ENCODE measurements at regions not wholly inside any gene's neighbourhood (a gene's known extent, or its start where the extent isn't known, plus 50 kb on each side); places are given as distances from the start of the nearest gene placed in this dataset.
"Not testable (repeated sequence)": the region's sequence is repeated elsewhere in the genome, so short reads cannot be mapped to it uniquely, and the experiment has no call there.

- WGBS: 63% methylated on average over 1 of the region's 1 CpG
Observed at GRCh38 chr3:86519819-86520218, 471.1 kb downstream of the VGLL3 start.

GRCh38 chr3:86481636-86482035 lies 509.3 kb downstream of the VGLL3 start:
- no peaks in the 10 kb centered on the region for H3K4me1 ChIP-seq (ENCODE audit: insufficient read depth)
- H3K27ac ChIP-seq (ENCODE audit: low read depth): no peak overlapping the region
- no peaks in the 10 kb centered on the region for H3K36me3 ChIP-seq (ENCODE audit: insufficient read depth)
- DNase-seq (ENCODE audit: extremely low spot score): no peak
- no peak overlapping the region for H3K4me3 ChIP-seq (ENCODE audit: low read depth, low read length)
- 96% methylated on average over 1 of the region's 1 CpG for WGBS

More at GRCh38 chr3:86519819-86520218, 471.1 kb downstream of the VGLL3 start:
- Histone ChIP-seq H3K36me3 (ENCODE audit: insufficient read depth) (no peaks in the 10 kb centered on the region), H3K27ac (ENCODE audit: low read depth) (no peak overlapping the region), H3K4me1 (ENCODE audit: insufficient read depth) (no peaks in the 10 kb centered on the region), H3K4me3 (ENCODE audit: low read depth, low read length) (no peak overlapping the region)
- DNase-seq (ENCODE audit: extremely low spot score): no peak

DNA sequence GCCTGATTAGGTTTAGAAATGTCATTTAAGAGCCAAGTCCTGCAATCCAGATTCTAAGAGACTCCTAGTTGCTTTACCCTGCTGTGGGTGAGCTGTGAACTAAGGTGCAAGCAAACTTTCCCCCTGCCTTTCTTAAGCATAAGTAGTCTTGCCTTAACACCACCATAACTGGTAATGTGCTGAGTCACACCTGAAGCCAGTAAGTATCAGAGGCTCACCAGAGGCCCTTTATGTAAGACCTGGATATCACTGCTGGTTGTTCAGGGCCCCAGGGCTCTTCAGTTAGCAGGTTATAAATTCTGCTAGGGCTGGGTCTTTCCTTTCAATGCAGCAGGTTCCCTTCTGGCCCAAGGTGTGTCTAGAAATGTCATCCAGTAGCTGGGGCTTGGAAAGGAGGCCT lies 509.9 kb downstream of the VGLL3 start:
- DNase-seq (ENCODE audit: extremely low spot score): no peak

DNA sequence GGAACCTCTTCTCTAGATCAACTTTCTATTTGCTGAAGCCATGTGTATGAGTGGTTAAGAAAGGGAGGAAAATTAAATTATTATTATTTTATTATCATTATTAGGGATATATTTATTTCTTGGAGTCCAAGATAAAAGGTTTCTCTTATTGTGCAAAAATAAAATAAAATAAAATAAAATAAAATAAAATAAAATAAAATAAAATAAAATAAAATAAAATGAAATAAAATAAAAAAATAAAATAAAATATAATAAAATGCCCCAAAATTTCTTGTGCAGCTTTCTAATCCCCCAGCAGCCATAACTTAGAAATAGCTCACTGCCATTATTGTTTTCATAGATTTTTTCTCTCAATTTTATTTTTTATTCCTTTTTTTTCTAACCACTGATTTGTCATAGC lies 526.8 kb downstream of the VGLL3 start:
- Histone ChIP-seq H3K36me3 (ENCODE audit: insufficient read depth) (no peaks in the 10 kb centered on the region), H3K4me1 (ENCODE audit: insufficient read depth) (no peaks in the 10 kb centered on the region), H3K4me3 (ENCODE audit: low read depth, low read length) (no peak overlapping the region), H3K27ac (ENCODE audit: low read depth) (no peak overlapping the region)
- no peak for DNase-seq (ENCODE audit: extremely low spot score)

More for the DNA sequence above, 509.9 kb downstream of the VGLL3 start:
- no peaks in the 10 kb centered on the region for H3K36me3 ChIP-seq (ENCODE audit: insufficient read depth)
- no peak overlapping the region for H3K27ac ChIP-seq (ENCODE audit: low read depth)
- H3K4me1 ChIP-seq (ENCODE audit: insufficient read depth): no peaks in the 10 kb centered on the region
- no peak overlapping the region for H3K4me3 ChIP-seq (ENCODE audit: low read depth, low read length)

GRCh38 chr3:86451749-86452148 lies 539.2 kb downstream of the VGLL3 start:
- Histone ChIP-seq H3K36me3 (ENCODE audit: insufficient read depth) (no peaks in the 10 kb centered on the region), H3K4me3 (ENCODE audit: low read depth, low read length) (no peak overlapping the region), H3K4me1 (ENCODE audit: insufficient read depth) (no peaks in the 10 kb centered on the region), H3K27ac (ENCODE audit: low read depth) (no peak overlapping the region)
- 77% methylated on average over 3 of the region's 3 CpGs for WGBS
- DNase-seq (ENCODE audit: extremely low spot score): no peak

DNA sequence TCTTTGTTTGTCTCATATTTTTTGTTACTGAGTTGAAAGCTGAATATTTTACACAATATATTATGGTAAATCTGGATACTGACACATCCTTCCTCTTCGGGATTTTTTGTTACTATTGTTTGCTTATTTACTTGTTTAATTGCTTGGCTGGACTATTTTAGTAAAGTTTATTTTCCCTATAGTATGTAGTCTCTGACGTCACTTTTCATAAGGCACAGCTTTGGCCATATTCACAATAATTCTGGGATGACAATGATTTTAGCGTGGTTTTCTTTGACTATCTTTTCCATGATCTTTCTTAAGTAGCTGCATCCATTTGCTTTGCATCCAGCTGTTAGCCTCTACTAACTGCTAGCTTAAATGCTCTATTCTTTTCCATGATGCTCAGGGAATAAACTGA lies 552.4 kb downstream of the VGLL3 start:
- Histone ChIP-seq H3K4me1 (ENCODE audit: insufficient read depth) (no peaks in the 10 kb centered on the region), H3K36me3 (ENCODE audit: insufficient read depth) (no peaks in the 10 kb centered on the region), H3K27ac (ENCODE audit: low read depth) (no peak overlapping the region), H3K4me3 (ENCODE audit: low read depth, low read length) (no peak overlapping the region)
- 89% methylated on average over 3 of the region's 3 CpGs for WGBS
- no peak for DNase-seq (ENCODE audit: extremely low spot score)

- H3K27ac ChIP-seq (ENCODE audit: low read depth): no peak overlapping the region
- no peaks in the 10 kb centered on the region for H3K4me1 ChIP-seq (ENCODE audit: insufficient read depth)
- H3K36me3 ChIP-seq (ENCODE audit: insufficient read depth): no peaks in the 10 kb centered on the region
- DNase-seq (ENCODE audit: extremely low spot score): no peak
- 82% methylated on average over 2 of the region's 2 CpGs for WGBS
- no peak overlapping the region for H3K4me3 ChIP-seq (ENCODE audit: low read depth, low read length)
Observed at GRCh38 chr3:86427343-86427742, 563.6 kb downstream of the VGLL3 start.

GRCh38 chr3:86420990-86421739 lies 569.8 kb downstream of the VGLL3 start:
- WGBS: 89% methylated on average over 24 of the region's 24 CpGs
- DNase-seq (ENCODE audit: extremely low spot score): no peak
- no peaks in the 10 kb centered on the region for H3K36me3 ChIP-seq (ENCODE audit: insufficient read depth)
- H3K4me1 ChIP-seq (ENCODE audit: insufficient read depth): no peaks in the 10 kb centered on the region
- H3K27ac ChIP-seq (ENCODE audit: low read depth): no peak overlapping the region
- no peak overlapping the region for H3K4me3 ChIP-seq (ENCODE audit: low read depth, low read length)

- H3K4me1 ChIP-seq (ENCODE audit: insufficient read depth): no peaks in the 10 kb centered on the region
- H3K36me3 ChIP-seq (ENCODE audit: insufficient read depth): no peaks in the 10 kb centered on the region
- DNase-seq (ENCODE audit: extremely low spot score): no peak
- H3K4me3 ChIP-seq (ENCODE audit: low read depth, low read length): no peak overlapping the region
- H3K27ac ChIP-seq (ENCODE audit: low read depth): no peak overlapping the region
- WGBS: 45% methylated on average over 2 of the region's 2 CpGs
Observed at GRCh38 chr3:86418861-86419260, 572.1 kb downstream of the VGLL3 start.

DNA sequence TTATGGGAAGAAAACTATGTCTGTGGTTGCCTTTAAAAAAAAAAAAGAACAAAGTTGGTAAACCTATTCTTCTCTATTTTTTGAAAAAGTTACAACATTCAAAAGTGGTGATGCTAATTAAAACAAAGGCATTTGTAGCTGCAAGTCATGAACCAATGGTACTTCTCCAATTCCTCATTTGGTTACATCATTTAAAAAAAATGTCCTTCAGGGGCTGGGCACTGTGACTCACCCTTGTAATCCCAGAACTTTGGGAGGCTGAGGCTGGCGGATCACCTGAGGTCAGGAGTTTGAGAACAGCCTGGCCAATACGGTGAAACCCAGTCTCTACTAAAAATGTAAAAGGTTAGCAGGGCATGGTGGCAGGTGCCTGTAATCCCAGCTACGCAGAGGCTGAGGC lies 574.6 kb downstream of the VGLL3 start:
- WGBS: 91% methylated on average over 3 of the region's 3 CpGs
- Histone ChIP-seq H3K27ac (ENCODE audit: low read depth) (no peak overlapping the region), H3K4me3 (ENCODE audit: low read depth, low read length) (no peak overlapping the region), H3K36me3 (ENCODE audit: insufficient read depth) (no peaks in the 10 kb centered on the region), H3K4me1 (ENCODE audit: insufficient read depth) (no peaks in the 10 kb centered on the region)
- no peak for DNase-seq (ENCODE audit: extremely low spot score)

DNA sequence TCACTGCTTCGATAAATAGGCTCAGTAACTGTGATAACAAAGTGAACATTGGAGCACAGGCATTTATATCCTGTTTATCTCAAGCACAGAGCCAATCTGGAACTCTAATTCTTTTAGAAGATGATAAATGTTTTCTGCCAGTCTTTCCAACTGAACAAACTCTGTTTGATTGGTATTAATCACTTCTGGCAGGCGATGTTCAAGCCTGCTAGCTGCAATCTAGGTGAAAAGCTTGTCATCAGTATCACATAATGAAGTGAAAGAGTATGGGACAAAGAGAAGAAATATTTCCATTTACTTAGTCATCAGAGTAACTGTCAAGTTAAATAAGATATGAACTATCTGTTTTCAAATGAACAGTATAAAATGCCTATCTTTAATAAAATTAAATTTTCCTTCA lies 577.3 kb downstream of the VGLL3 start:
- DNase-seq (ENCODE audit: extremely low spot score): no peak
- H3K4me1 ChIP-seq (ENCODE audit: insufficient read depth): no peaks in the 10 kb centered on the region
- H3K27ac ChIP-seq (ENCODE audit: low read depth): no peak overlapping the region
- no peaks in the 10 kb centered on the region for H3K36me3 ChIP-seq (ENCODE audit: insufficient read depth)
- no peak overlapping the region for H3K4me3 ChIP-seq (ENCODE audit: low read depth, low read length)
- WGBS: 29% methylated on average over 2 of the region's 2 CpGs

GRCh38 chr3:86410587-86410986 lies 580.4 kb downstream of the VGLL3 start:
- H3K27ac ChIP-seq (ENCODE audit: low read depth): no peak overlapping the region
- H3K4me1 ChIP-seq (ENCODE audit: insufficient read depth): no peaks in the 10 kb centered on the region
- 55% methylated on average over 2 of the region's 2 CpGs for WGBS
- H3K36me3 ChIP-seq (ENCODE audit: insufficient read depth): no peaks in the 10 kb centered on the region
- DNase-seq (ENCODE audit: extremely low spot score): no peak
- H3K4me3 ChIP-seq (ENCODE audit: low read depth, low read length): no peak overlapping the region

DNA sequence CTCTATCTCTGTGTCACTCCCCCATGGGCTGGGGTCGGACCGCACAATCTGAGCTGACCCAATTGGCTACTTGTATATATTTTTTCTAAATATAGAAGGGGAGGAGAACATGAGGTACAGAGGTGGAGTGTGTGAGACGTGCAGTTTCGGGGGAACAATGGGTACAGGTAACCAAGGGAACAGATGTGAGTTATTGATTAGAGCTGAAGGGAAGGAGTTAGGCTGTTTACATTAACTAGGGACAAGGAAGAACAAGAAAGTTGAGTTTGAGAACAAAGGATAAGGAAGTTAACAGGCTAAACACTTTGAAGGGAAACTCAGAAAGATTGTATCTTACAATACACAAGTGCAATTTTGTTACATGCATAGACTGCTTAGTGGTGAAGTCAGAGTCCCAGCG lies 601.2 kb downstream of the VGLL3 start:
- not testable (repeated sequence) for H3K36me3 ChIP-seq (ENCODE audit: insufficient read depth); H3K27ac ChIP-seq (ENCODE audit: low read depth); H3K4me1 ChIP-seq (ENCODE audit: insufficient read depth); H3K4me3 ChIP-seq (ENCODE audit: low read depth, low read length)
- peak; percentile 10 for DNase-seq (ENCODE audit: extremely low spot score)
- WGBS: 74% methylated on average over 5 of the region's 5 CpGs

- no peaks in the 10 kb centered on the region for H3K4me1 ChIP-seq (ENCODE audit: insufficient read depth)
- WGBS: 70% methylated on average over 4 of the region's 4 CpGs
Observed at GRCh38 chr3:86388820-86389219, 602.1 kb downstream of the VGLL3 start.

DNA sequence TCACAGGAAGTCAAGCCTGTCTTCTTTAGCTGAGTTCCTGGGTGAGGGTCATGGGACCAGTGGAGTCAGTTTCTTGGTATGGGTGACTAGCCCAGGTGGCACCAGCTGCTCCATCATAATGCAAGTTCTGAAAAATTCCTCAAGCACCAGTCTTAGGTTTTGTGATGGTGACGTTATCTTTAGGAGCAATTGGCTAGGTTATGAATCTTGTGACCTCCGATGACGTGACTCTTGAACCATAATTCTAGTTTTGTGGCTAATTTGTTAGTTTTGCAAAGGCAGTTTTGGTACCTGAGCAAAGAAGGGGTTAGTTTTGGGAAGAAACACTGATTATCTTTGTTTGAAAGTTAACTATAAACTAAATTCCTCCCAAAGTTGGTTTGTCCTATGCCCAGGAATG lies 608.4 kb downstream of the VGLL3 start:
- H3K4me3 ChIP-seq (ENCODE audit: low read depth, low read length): no peak overlapping the region
- H3K36me3 ChIP-seq (ENCODE audit: insufficient read depth): no peaks in the 10 kb centered on the region
- no peaks in the 10 kb centered on the region for H3K4me1 ChIP-seq (ENCODE audit: insufficient read depth)
- WGBS: 79% methylated on average over 3 of the region's 3 CpGs
- no peak overlapping the region for H3K27ac ChIP-seq (ENCODE audit: low read depth)
- no peak for DNase-seq (ENCODE audit: extremely low spot score)

More at GRCh38 chr3:86388820-86389219, 602.1 kb downstream of the VGLL3 start:
- no peaks in the 10 kb centered on the region for H3K36me3 ChIP-seq (ENCODE audit: insufficient read depth)
- H3K4me3 ChIP-seq (ENCODE audit: low read depth, low read length): no peak overlapping the region
- no peak overlapping the region for H3K27ac ChIP-seq (ENCODE audit: low read depth)
- DNase-seq (ENCODE audit: extremely low spot score): no peak

Data from urinary bladder (tissue), 3 donors.